ENCODE measurements at regions not wholly inside any gene's neighbourhood (a gene's known extent, or its start where the extent isn't known, plus 50 kb on each side); places are given as distances from the start of the nearest gene placed in this dataset.

- TF ChIP-seq POLR2A (IDR thresholded peaks at IDR 0.05; ENCODE audit: low read length) (no peak), GATA1 (IDR thresholded peaks at IDR 0.05; ENCODE audit: low read depth, low read length) (no peak)
These were observed 248.3 kb downstream of the EN1 start for GRCh38 chr2:118599141-118599540.
